ENCODE measurements at regions not wholly inside any gene's neighbourhood (a gene's known extent, or its start where the extent isn't known, plus 50 kb on each side); places are given as distances from the start of the nearest gene placed in this dataset.

GRCh38 chr12:116459916-116460663 is 99.1 kb upstream of the MAP1LC3B2 start:
- no peak for DNase-seq

- DNase-seq = no peak
These were observed 98.1 kb upstream of the MAP1LC3B2 start for GRCh38 chr12:116461060-116461459.

GRCh38 chr12:116463366-116463765 is 95.8 kb upstream of the MAP1LC3B2 start:
- no peak for DNase-seq

- no peak for DNase-seq
These were observed 93.8 kb upstream of the MAP1LC3B2 start for GRCh38 chr12:116465407-116465806.

- DNase-seq = no peak
These were observed 93.3 kb upstream of the MAP1LC3B2 start for GRCh38 chr12:116465856-116466255.

- DNase-seq = peak; percentile 74
These were observed 92.6 kb upstream of the MAP1LC3B2 start for GRCh38 chr12:116466536-116466935.

- no peak for DNase-seq
These were observed 89.8 kb upstream of the MAP1LC3B2 start for GRCh38 chr12:116469344-116469743.

- DNase-seq = no peak
These were observed 87.6 kb upstream of the MAP1LC3B2 start for GRCh38 chr12:116471544-116471943.

GRCh38 chr12:116472193-116472592 is 87.0 kb upstream of the MAP1LC3B2 start:
- no peak for DNase-seq

GRCh38 chr12:116473416-116473815 is 85.8 kb upstream of the MAP1LC3B2 start:
- DNase-seq = no peak

- DNase-seq = no peak
These were observed 84.8 kb upstream of the MAP1LC3B2 start for GRCh38 chr12:116474331-116474730.

GRCh38 chr12:116474899-116475298 is 84.3 kb upstream of the MAP1LC3B2 start:
- no peak for DNase-seq

GRCh38 chr12:116476227-116476822 is 82.9 kb upstream of the MAP1LC3B2 start:
- DNase-seq = no peak

- DNase-seq = peak; percentile 77
These were observed 80.9 kb upstream of the MAP1LC3B2 start for GRCh38 chr12:116478243-116478773.

GRCh38 chr12:116480210-116480810 is 78.9 kb upstream of the MAP1LC3B2 start:
- DNase-seq = no peak

- no peak for DNase-seq
These were observed 77.5 kb upstream of the MAP1LC3B2 start for GRCh38 chr12:116481726-116482125.

GRCh38 chr12:116482179-116482578 is 77.0 kb upstream of the MAP1LC3B2 start:
- DNase-seq = no peak

- DNase-seq = no peak
These were observed 76.3 kb upstream of the MAP1LC3B2 start for GRCh38 chr12:116482859-116483258.

GRCh38 chr12:116483959-116484750 is 75.0 kb upstream of the MAP1LC3B2 start:
- DNase-seq = no peak

- no peak for DNase-seq
These were observed 74.4 kb upstream of the MAP1LC3B2 start for GRCh38 chr12:116484807-116485206.

- no peak for DNase-seq
These were observed 70.1 kb upstream of the MAP1LC3B2 start for GRCh38 chr12:116489116-116489515.

- DNase-seq = no peak
These were observed 68.7 kb upstream of the MAP1LC3B2 start for GRCh38 chr12:116490471-116490870.

Measured in dermis blood vessel endothelial cell (primary cell).